Left hindlimb (tissue), 1 donor: ENCODE measurements at regions not wholly inside any gene's neighbourhood (a gene's known extent, or its start where the extent isn't known, plus 50 kb on each side); places are given as distances from the start of the nearest gene placed in this dataset.
"Not testable (repeated sequence)": the region's sequence is repeated elsewhere in the genome, so short reads cannot be mapped to it uniquely, and the experiment has no call there.

Experiments
- DNase-seq: peaks from one replicate; pipeline ENCODE4 v3.0.0-alpha.2; 2018

- not testable (repeated sequence) for DNase-seq
These were observed 1093.1 kb upstream of the DEFB115 start for GRCh38 chr20:30164389-30164788.

DNA sequence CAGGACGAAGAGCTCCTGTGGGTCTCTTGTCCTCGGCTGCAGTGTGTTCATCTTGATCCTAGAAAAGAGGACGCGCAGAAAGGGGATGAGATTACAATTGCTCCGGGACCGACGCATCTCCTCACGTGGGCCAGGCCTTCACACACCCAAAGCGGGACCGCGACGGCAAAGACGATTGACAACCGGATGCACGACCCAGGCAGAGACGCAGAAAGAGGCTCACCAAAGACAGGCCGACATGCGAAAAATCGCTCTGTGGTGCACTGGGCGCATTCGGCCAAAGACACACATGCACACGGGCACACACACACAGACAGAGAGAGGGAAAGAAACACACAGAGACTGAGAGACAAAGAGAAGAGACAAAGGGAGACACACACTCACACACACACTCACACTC, 1089.9 kb upstream of the DEFB115 start:
- DNase-seq = no peak

- no peak for DNase-seq
These were observed 1089.3 kb upstream of the DEFB115 start for GRCh38 chr20:30168025-30168799.

DNA sequence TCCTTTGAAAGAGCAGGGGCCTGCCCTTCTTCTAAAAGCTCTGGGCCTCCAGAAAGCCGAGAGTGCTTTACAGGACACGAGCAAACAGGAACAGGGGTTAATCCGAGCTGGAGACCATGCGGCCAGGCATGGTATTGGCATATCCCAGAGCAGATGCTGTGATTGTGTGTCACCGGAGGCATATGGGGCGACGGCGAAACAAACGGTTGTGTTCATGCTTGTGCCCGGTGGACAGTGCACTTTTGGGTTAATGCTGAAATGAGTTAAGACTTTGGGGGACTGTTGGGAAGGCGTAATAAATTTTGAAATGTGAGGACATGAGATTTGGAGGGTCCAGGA, 1088.7 kb upstream of the DEFB115 start:
- DNase-seq = no peak

DNA sequence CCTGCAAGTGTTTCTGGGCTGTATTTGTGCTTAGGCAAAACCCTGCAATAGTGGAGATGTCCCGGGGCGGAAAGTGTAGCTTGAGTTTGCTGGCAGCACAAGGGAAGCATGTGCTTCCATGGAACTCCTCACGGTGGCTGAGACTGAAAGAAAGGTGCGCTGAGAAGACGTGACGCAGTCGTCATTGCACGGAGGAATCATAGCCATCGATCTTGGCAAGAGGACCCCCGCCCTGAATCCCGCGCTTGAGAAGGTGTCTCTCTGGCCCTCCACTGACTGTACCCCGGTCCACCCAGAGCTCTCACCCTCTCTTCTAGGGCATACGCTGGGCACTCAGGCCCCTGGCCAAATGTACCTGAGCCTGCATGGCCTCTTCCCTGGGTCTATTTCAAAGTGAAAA, 1081.8 kb upstream of the DEFB115 start:
- no peak for DNase-seq

GRCh38 chr20:30183124-30183523, 1074.3 kb upstream of the DEFB115 start:
- DNase-seq = not testable (repeated sequence)

GRCh38 chr20:30191785-30192184, 1065.7 kb upstream of the DEFB115 start:
- DNase-seq = not testable (repeated sequence)

DNA sequence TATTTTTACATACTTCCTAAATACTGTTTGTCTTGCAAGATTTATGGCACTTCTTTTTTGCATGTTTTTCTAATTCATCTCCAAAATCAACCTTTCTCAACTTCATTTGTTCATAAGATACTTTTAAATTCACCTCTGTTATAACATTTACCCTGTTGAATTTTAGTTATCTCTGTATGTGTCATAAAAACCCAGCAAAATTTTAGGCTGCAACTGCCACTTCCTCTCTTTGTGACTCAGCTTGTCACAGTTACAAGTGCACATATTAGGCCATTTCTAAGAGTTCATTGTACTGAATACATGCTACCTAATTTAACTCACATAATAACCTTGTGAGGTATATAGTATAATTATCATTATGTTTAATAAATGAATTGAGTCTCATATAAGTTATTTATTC, 1023.0 kb upstream of the DEFB115 start:
- DNase-seq = not testable (repeated sequence)

DNA sequence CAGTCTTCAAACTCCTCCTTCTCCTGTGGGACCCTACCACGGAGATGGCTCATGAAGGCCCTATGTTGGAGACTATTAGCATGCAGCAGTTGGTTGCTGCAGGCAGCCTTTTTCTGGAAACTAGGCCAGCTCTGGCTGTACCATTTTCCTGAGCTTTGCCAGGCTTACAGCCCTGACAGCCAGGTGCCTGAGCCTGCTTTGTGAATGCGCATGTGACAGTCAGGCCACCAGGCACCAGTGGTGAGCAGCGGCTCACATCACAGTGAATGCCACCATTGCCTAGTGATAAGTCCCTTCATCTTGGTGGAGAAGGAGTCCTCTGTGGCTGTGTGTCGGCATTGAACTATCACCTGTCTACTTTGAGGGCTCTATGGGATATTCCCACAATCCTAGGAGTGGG, 982.4 kb upstream of the DEFB115 start:
- not testable (repeated sequence) for DNase-seq

DNA sequence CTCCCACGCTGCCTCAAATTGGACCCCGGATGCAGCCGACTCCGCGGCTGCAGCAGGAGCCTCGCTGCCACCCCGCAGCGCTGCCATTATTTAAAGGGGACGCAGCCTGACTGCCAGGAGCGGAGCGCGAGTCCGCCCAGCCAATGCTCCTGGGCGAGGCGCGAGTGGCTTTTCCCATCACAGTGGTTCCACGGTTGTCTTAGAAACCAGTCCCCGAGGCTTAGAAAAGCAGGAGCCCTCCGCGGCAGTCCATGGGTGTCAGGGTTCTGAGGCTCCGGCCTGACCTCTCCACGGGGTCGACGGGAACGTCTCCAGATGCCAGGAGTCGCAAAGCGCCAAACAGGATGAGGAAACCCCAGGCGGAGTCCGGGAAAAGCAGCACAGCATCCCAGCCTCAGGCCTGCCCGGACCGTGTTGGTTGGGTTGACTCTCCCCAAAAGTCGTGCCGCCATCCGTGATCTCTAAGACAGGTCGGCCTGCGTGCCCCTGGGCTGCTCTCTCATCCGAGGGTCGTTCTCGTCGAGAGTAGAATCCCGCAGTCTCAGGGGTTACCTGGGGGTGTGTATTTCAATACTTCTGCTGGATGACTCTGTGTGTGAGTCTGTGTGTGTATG, 975.8 kb upstream of the DEFB115 start:
- no peak for DNase-seq

GRCh38 chr20:30283476-30284280, 973.8 kb upstream of the DEFB115 start:
- peak; percentile 72 for DNase-seq

GRCh38 chr20:30284281-30284905, 973.1 kb upstream of the DEFB115 start:
- DNase-seq = no peak

DNA sequence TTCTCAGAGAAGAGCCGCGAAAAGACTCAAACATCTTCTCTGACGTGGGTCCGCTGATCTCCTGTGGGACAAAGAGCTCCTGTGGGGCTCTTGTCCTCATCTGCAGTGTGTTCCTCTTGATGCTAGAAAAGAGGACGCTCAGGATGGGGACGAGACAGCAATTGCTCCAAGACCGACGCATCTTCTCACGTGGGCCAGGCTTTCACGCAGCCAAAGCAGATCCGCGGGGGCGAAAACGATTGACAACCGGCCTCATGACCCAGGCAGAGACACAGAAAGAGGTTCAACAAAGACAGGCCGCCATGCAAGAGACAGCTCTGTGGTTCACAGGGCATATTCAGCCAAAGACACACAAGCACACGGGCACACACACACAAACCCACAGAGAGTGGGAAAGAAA, 971.8 kb upstream of the DEFB115 start:
- DNase-seq = no peak

DNA sequence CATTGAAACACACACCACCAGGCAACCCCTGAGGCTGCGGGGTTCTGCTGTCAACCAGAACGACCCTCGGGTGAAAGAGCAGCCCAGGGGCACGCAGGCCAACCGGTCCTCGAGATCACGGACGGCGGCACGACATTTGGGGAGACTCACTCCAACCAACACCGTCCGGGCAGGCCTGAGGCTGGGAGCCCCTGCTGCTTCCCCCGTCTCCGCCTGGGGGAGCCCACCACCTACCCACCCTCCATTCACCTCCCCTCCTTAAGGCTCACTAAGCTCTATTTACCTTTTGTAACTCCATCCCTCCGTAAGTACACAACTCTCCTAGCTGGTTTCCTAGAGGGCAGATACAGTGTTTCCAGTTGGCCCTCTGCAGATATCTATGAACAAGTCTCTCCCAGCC, 971.3 kb upstream of the DEFB115 start:
- no peak for DNase-seq

- DNase-seq = not testable (repeated sequence)
These were observed 970.0 kb upstream of the DEFB115 start for GRCh38 chr20:30287459-30287858.

DNA sequence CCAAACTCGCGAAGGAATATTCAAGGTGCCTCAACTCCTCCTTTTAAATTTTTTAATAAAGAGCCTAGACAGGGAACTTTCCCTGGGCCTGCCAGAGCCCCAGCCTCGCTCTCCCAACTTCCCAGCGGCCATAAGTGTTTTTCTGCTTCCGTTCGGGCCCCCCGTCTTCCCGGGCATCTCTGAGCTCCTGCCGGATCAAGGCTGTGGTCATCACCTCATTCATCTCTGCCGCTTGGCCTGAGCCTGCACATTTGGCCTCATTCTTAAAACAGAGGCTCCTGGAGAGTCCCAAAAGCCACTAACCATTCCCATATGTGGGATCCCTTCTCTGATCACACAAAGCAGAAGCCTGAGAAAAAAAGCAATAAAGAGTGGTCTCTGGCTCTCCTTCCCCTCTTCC, 969.1 kb upstream of the DEFB115 start:
- no peak for DNase-seq

DNA sequence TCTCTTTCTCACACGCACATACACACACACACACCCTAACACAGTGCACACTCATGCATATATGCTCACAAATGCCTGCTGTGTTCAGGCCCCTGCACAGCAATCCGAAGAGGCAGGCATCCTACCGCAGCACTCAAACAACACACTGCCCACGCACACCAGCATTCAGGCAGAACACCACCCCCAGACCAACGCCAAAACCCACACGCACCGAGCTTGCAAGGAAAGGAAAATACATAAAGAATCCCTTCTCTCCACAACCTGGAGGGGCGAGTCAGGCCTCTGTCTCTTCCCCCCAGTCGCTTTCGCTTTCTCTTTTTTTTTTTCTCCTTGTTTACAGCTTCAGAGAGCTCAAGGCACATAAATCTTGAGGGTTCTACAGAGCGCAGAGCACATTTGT, 968.4 kb upstream of the DEFB115 start:
- not testable (repeated sequence) for DNase-seq

DNA sequence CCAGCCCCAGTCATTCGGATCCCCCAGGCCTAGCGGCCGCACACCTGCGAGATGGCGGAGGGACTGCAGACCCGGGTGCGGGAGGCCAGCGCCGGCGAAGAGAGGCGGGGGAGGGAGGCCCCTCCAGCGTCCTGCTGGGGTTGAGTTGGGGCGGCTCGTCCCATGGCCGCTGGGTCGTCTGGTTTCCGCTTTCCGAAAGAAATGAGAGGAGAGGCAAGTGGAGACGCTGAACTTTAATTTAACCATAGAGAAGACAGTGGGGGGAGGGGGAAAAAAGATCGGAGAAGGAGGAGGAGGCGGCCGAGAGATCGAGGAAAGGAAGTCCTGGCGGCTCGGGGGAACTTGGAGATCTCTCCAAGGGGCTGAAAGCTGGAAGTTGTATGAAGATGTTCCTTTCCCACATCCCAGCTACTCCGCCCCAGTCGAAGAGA, 967.7 kb upstream of the DEFB115 start:
- DNase-seq = not testable (repeated sequence)

DNA sequence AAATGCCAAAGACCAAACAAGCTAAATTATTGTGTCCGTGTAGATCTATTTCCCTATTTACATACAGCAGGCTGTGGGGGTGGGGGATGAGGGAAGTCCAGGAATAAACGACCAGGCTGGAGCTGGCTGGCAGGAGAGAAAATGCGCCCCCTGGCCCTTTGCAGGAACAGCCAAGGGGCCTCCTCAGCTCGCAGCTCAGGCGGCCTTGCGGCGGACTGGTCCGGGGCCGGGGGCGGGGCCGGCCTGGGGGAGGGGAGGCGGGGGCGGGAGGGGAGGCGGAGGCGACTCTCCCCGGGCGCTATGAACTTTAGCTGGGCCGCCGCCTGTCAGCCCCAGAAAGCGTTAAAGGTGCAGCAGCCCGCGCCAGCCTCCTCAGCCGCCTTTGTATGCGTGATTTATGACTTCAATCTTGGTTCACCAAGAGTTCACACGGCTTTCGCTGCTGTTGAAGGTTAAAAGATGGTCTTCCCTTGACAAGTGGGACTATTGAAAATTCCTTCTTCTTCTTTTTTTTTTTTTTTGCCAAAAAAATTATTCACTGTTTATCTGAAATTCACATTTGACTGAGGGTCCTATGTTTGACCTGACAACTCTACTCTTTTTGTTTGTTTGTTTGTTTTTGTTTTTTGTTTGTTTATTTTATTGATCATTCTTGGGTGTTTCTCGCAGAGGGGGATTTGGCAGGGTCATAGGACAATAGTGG, 967.0 kb upstream of the DEFB115 start:
- peak; percentile 64 for DNase-seq

- DNase-seq = not testable (repeated sequence)
These were observed 966.4 kb upstream of the DEFB115 start for GRCh38 chr20:30291064-30291379.

DNA sequence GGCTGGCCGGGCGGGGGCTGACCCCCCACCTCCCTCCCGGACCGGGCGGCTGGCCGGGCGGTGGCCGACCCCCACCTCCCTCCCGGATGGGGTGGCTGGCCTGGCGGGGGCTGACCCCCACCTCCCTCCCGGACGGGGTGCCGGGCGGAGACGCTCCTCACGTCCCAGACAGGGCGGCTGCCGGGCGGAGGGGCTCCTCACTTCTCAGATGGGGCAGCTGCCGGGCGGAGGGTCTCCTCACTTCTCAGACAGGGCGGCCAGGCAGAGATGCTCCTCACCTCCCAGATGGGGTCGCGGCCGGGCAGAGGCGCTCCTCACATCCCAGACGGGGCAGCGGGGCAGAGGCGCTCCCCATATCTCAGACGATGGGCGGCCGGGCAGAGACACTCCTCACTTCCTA, 965.8 kb upstream of the DEFB115 start:
- DNase-seq = not testable (repeated sequence)

- not testable (repeated sequence) for DNase-seq
These were observed 962.1 kb upstream of the DEFB115 start for GRCh38 chr20:30295396-30295795.

GRCh38 chr20:30295967-30296366, 961.5 kb upstream of the DEFB115 start:
- not testable (repeated sequence) for DNase-seq
